HEK293 (cell line): ENCODE measurements at regions not wholly inside any gene's neighbourhood (a gene's known extent, or its start where the extent isn't known, plus 50 kb on each side); places are given as distances from the start of the nearest gene placed in this dataset.

Source experiments
- GLI4 ChIP-seq: fragments of 450-650 bp; formaldehyde crosslinking; IDR thresholded peaks from 2 replicates; pipeline ENCODE4 v1.5.1; 2016; ENCODE audit warnings: missing biosample characterization, missing genetic modification characterization
- HOXC10 ChIP-seq: sonication (generic); formaldehyde crosslinking; IDR thresholded peaks from 2 replicates; pipeline ENCODE4 v1.8.1; 2023; ENCODE audit warnings: mild to moderate bottlenecking, missing genetic modification reagents
- KLF16 ChIP-seq: fragments of 450-650 bp; formaldehyde crosslinking; IDR thresholded peaks from 2 replicates; pipeline ENCODE4 v1.5.1; 2017; ENCODE audit warnings: missing biosample characterization, missing genetic modification characterization
- ZBTB1 ChIP-seq: fragments of 450-650 bp; formaldehyde crosslinking; IDR thresholded peaks from 2 replicates; pipeline ENCODE4 v1.5.1; 2016; ENCODE audit warnings: missing biosample characterization, missing genetic modification characterization
- ZFP37 ChIP-seq: fragments of 450-650 bp; formaldehyde crosslinking; IDR thresholded peaks from 2 replicates; pipeline ENCODE4 v1.5.1; 2016; ENCODE audit warnings: missing biosample characterization, missing genetic modification characterization
- ZNF10 ChIP-seq: fragments of 450-650 bp; formaldehyde crosslinking; IDR thresholded peaks from 2 replicates; pipeline ENCODE4 v1.5.1; 2017; ENCODE audit warnings: missing biosample characterization, missing genetic modification characterization
- ZNF174 ChIP-seq: fragments of 450-650 bp; formaldehyde crosslinking; IDR thresholded peaks from 2 replicates; pipeline ENCODE4 v1.5.0; 2017; ENCODE audit warnings: missing biosample characterization, mild to moderate bottlenecking, missing genetic modification characterization
- ZNF292 ChIP-seq: fragments of 450-650 bp; formaldehyde crosslinking; IDR thresholded peaks from 2 replicates; pipeline ENCODE4 v1.5.1; 2016; ENCODE audit warnings: low read depth, missing biosample characterization, missing genetic modification characterization, borderline replicate concordance
- ZNF48 ChIP-seq: fragments of 450-650 bp; formaldehyde crosslinking; IDR thresholded peaks from 2 replicates; pipeline ENCODE4 v1.5.1; 2016; ENCODE audit warnings: missing biosample characterization, missing genetic modification characterization
- ZNF768 ChIP-seq: fragments of 450-650 bp; formaldehyde crosslinking; IDR thresholded peaks from 2 replicates; pipeline ENCODE4 v1.5.1; 2018; ENCODE audit warnings: missing biosample characterization, mild to moderate bottlenecking, missing genetic modification characterization
- TF ChIP-seq, protein P1 (sequence below): fragments of 450-650 bp; formaldehyde crosslinking; IDR thresholded peaks from 2 replicates; pipeline ENCODE4 v1.5.1; 2016; ENCODE audit warnings: missing biosample characterization, missing genetic modification characterization

GRCh38 chr10:3494838-3495230 lies 290.2 kb downstream of the KLF6 start:
- TF ChIP-seq, protein P1, sequence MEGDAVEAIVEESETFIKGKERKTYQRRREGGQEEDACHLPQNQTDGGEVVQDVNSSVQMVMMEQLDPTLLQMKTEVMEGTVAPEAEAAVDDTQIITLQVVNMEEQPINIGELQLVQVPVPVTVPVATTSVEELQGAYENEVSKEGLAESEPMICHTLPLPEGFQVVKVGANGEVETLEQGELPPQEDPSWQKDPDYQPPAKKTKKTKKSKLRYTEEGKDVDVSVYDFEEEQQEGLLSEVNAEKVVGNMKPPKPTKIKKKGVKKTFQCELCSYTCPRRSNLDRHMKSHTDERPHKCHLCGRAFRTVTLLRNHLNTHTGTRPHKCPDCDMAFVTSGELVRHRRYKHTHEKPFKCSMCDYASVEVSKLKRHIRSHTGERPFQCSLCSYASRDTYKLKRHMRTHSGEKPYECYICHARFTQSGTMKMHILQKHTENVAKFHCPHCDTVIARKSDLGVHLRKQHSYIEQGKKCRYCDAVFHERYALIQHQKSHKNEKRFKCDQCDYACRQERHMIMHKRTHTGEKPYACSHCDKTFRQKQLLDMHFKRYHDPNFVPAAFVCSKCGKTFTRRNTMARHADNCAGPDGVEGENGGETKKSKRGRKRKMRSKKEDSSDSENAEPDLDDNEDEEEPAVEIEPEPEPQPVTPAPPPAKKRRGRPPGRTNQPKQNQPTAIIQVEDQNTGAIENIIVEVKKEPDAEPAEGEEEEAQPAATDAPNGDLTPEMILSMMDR (tag by site-specific recombination): no peak
- TF ChIP-seq ZNF48 (tag by site-specific recombination) (no peak), ZFP37 (tag by site-specific recombination) (no peak), ZNF768 (tag by site-specific recombination) (no peak), KLF16 (no peak), ZNF174 (tag by site-specific recombination) (no peak), ZBTB1 (no peak), ZNF10 (no peak), GLI4 (tag by site-specific recombination) (no peak), HOXC10 (CRISPR knock-in tag) (no peak), ZNF292 (tag by site-specific recombination) (no peak)
